ENCODE measurements at regions not wholly inside any gene's neighbourhood (a gene's known extent, or its start where the extent isn't known, plus 50 kb on each side); places are given as distances from the start of the nearest gene placed in this dataset.

- no peak overlapping the region for H3K27ac ChIP-seq
- TF ChIP-seq ZFX (IDR thresholded peaks at IDR 0.05; ENCODE audit: borderline replicate concordance) (no peak), CTCF (IDR thresholded peaks at IDR 0.05) (no peak)
Observed at GRCh38 chr2:205889114-205889513, 196.9 kb downstream of the INO80D start.

DNA sequence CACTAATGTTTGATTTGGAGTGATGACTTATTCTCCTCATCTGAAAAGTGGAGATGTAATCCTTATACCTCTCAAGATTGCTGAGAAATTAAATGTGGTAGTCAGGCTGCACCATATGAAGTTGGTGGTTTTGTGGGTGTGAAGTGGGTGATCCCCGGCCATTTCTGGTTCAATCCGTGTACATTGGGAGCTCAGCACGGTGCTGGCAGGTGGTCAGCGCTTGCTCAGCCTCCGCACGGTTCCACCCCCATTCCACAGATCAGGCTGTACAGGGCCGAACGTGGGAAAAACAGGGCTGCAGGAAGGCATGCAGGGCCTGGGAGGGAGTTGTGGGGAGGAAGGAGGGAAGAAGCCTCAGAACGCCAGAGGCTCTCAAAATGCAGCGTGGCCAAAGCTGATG, 198.3 kb downstream of the INO80D start:
- TF ChIP-seq ZFX (IDR thresholded peaks at IDR 0.05; ENCODE audit: borderline replicate concordance) (no peak), CTCF (IDR thresholded peaks at IDR 0.05) (no peak)
- H3K27ac ChIP-seq = no peak overlapping the region

GRCh38 chr2:205885492-205886099, 200.4 kb downstream of the INO80D start:
- TF ChIP-seq ZFX (IDR thresholded peaks at IDR 0.05; ENCODE audit: borderline replicate concordance) (no peak), CTCF (IDR thresholded peaks at IDR 0.05) (peak; percentile 91)

GRCh38 chr2:205883965-205884364, 201.7 kb downstream of the NRP2 start:
- no peak for TF ChIP-seq ZFX (IDR thresholded peaks at IDR 0.05; ENCODE audit: borderline replicate concordance)
- no peak for TF ChIP-seq CTCF (IDR thresholded peaks at IDR 0.05)

More at GRCh38 chr2:205885492-205886099, 200.4 kb downstream of the INO80D start:
- no peak overlapping the region for H3K27ac ChIP-seq

GRCh38 chr2:205882806-205883425, 200.6 kb downstream of the NRP2 start:
- TF ChIP-seq CTCF (IDR thresholded peaks at IDR 0.05) (no peak), ZFX (IDR thresholded peaks at IDR 0.05; ENCODE audit: borderline replicate concordance) (no peak)
- H3K27ac ChIP-seq = no peak overlapping the region

More at GRCh38 chr2:205883965-205884364, 201.7 kb downstream of the NRP2 start:
- H3K27ac ChIP-seq = no peak overlapping the region

- TF ChIP-seq ZFX (IDR thresholded peaks at IDR 0.05; ENCODE audit: borderline replicate concordance) = no peak
- no peak for TF ChIP-seq CTCF (IDR thresholded peaks at IDR 0.05)
- H3K27ac ChIP-seq = no peak overlapping the region
Observed at GRCh38 chr2:205880048-205880447, 197.7 kb downstream of the NRP2 start.

GRCh38 chr2:205878999-205879762, 196.9 kb downstream of the NRP2 start:
- no peak for TF ChIP-seq CTCF (IDR thresholded peaks at IDR 0.05)
- no peak for TF ChIP-seq ZFX (IDR thresholded peaks at IDR 0.05; ENCODE audit: borderline replicate concordance)
- no peak overlapping the region for H3K27ac ChIP-seq

Measured in 22Rv1 (cell line).